ENCODE measurements at regions not wholly inside any gene's neighbourhood (a gene's known extent, or its start where the extent isn't known, plus 50 kb on each side); places are given as distances from the start of the nearest gene placed in this dataset.

- H3K27ac Mint-ChIP-seq, result no peak overlapping the region
- no peak overlapping the region for H3K4me3 Mint-ChIP-seq
- no peaks in the 10 kb centered on the region for H3K9me3 Mint-ChIP-seq
- no peaks in the 10 kb centered on the region for H3K4me1 ChIP-seq (ENCODE audit: insufficient read depth, low read length)
- no peaks in the 10 kb centered on the region for H3K9me3 ChIP-seq (ENCODE audit: control insufficient read depth in 1 of 2, low read length in 2 of 2)
- CTCF ChIA-PET (ENCODE audit: partially characterized antibody), result interaction anchor here (1.1 to 4.1 kb wide), 6 partner anchors 10 to 1272 kb away, joined by 3 to 28 read pairs (median 8); no protein-coding TSS in a partner anchor
- H3K36me3 ChIP-seq (ENCODE audit: insufficient read depth, low read length), result no peaks in the 10 kb centered on the region
- peaks cover 0 to 3% of the 10 kb centered on the region in 2 donors for H3K27me3 Mint-ChIP-seq
- no peaks in the 10 kb centered on the region for H3K27me3 ChIP-seq (ENCODE audit: insufficient read depth, low read length)
- H3K27ac ChIP-seq (ENCODE audit: low read depth, low read length), result no peak overlapping the region
- no peaks in the 10 kb centered on the region for H3K36me3 Mint-ChIP-seq
- intact Hi-C loops (cut with micrococcal nuclease), result no loop called here
- DNase-seq, result no peak
- no peak overlapping the region for H3K4me3 ChIP-seq (ENCODE audit: low read length in 2 of 2)
- POLR2A ChIA-PET (ENCODE audit: partially characterized antibody), result no interaction called here
- no peaks in the 10 kb centered on the region for H3K4me1 Mint-ChIP-seq
These were observed 288.6 kb upstream of the DAB2 start for GRCh38 chr5:39713250-39713916.

- no peaks in the 10 kb centered on the region for H3K4me1 ChIP-seq (ENCODE audit: insufficient read depth, low read length)
- H3K27me3 Mint-ChIP-seq, result peaks cover 2 to 6% of the 10 kb centered on the region in 2 donors
- no peaks in the 10 kb centered on the region for H3K36me3 Mint-ChIP-seq
- no peaks in the 10 kb centered on the region for H3K4me1 Mint-ChIP-seq
- no peak overlapping the region for H3K4me3 Mint-ChIP-seq
- no peaks in the 10 kb centered on the region for H3K9me3 Mint-ChIP-seq
- POLR2A ChIA-PET (ENCODE audit: partially characterized antibody), result no interaction called here
- DNase-seq, result no peak
- H3K9me3 ChIP-seq (ENCODE audit: control insufficient read depth in 1 of 2, low read length in 2 of 2), result no peaks in the 10 kb centered on the region
- CTCF ChIA-PET (ENCODE audit: partially characterized antibody), result interaction anchor here (1.1 to 1.3 kb wide), 3 partner anchors 1017 to 1271 kb away, joined by 3 read pairs; no protein-coding TSS in a partner anchor
- H3K4me3 ChIP-seq (ENCODE audit: low read length in 2 of 2), result no peak overlapping the region
- no peak overlapping the region for H3K27ac Mint-ChIP-seq
- no peaks in the 10 kb centered on the region for H3K36me3 ChIP-seq (ENCODE audit: insufficient read depth, low read length)
- intact Hi-C loops (cut with micrococcal nuclease), result no loop called here
- no peak overlapping the region for H3K27ac ChIP-seq (ENCODE audit: low read depth, low read length)
- no peaks in the 10 kb centered on the region for H3K27me3 ChIP-seq (ENCODE audit: insufficient read depth, low read length)
These were observed 287.8 kb upstream of the DAB2 start for GRCh38 chr5:39712316-39713249.

DNA sequence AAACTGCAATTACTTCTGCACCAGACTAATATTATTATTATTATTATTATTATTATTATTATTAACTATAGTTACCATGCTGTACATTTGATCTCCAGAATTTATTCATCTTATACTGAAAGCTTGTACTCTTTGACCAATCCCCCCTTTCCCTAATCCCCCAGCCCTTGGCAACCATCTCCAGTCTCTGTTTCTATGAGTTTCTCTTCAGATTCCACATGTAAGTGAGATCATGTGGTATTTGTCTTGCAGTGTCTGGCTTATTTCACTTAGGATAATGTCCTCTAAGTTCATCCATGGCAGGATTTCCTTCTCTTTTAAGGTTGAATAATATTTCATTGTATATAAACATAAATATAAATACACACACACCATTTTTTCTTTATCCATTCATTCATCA, 287.0 kb upstream of the DAB2 start:
- Mint-ChIP-seq H3K27me3 (peaks cover 4 to 11% of the 10 kb centered on the region in 2 donors), H3K4me1 (no peaks in the 10 kb centered on the region), H3K4me3 (no peak overlapping the region), H3K36me3 (no peaks in the 10 kb centered on the region), H3K27ac (no peak overlapping the region), H3K9me3 (no peaks in the 10 kb centered on the region)
- no peaks in the 10 kb centered on the region for H3K36me3 ChIP-seq (ENCODE audit: insufficient read depth, low read length)
- H3K4me1 ChIP-seq (ENCODE audit: insufficient read depth, low read length), result no peaks in the 10 kb centered on the region
- POLR2A ChIA-PET (ENCODE audit: partially characterized antibody), result no interaction called here
- intact Hi-C loops (cut with micrococcal nuclease), result no loop called here
- H3K4me3 ChIP-seq (ENCODE audit: low read length in 2 of 2), result no peak overlapping the region
- no peak for DNase-seq
- CTCF ChIA-PET (ENCODE audit: partially characterized antibody), result interaction anchor here (1.0 to 1.3 kb wide), 4 partner anchors 11 to 1512 kb away, joined by 3 to 4 read pairs (median 3); no protein-coding TSS in a partner anchor
- no peaks in the 10 kb centered on the region for H3K27me3 ChIP-seq (ENCODE audit: insufficient read depth, low read length)
- H3K27ac ChIP-seq (ENCODE audit: low read depth, low read length), result no peak overlapping the region
- H3K9me3 ChIP-seq (ENCODE audit: control insufficient read depth in 1 of 2, low read length in 2 of 2), result no peaks in the 10 kb centered on the region

GRCh38 chr5:39709032-39709431, 284.3 kb upstream of the DAB2 start:
- Mint-ChIP-seq H3K4me1 (no peaks in the 10 kb centered on the region), H3K36me3 (no peaks in the 10 kb centered on the region), H3K4me3 (no peak overlapping the region), H3K27me3 (peaks cover 4 to 13% of the 10 kb centered on the region in 2 donors), H3K9me3 (no peaks in the 10 kb centered on the region), H3K27ac (no peak overlapping the region)
- Histone ChIP-seq H3K4me3 (ENCODE audit: low read length in 2 of 2) (no peak overlapping the region), H3K27me3 (ENCODE audit: insufficient read depth, low read length) (no peaks in the 10 kb centered on the region), H3K9me3 (ENCODE audit: control insufficient read depth in 1 of 2, low read length in 2 of 2) (no peaks in the 10 kb centered on the region), H3K36me3 (ENCODE audit: insufficient read depth, low read length) (no peaks in the 10 kb centered on the region), H3K27ac (ENCODE audit: low read depth, low read length) (no peak overlapping the region), H3K4me1 (ENCODE audit: insufficient read depth, low read length) (no peaks in the 10 kb centered on the region)
- POLR2A ChIA-PET (ENCODE audit: partially characterized antibody), result no interaction called here
- intact Hi-C loops (cut with micrococcal nuclease), result no loop called here
- no peak for DNase-seq
- CTCF ChIA-PET (ENCODE audit: partially characterized antibody), result no interaction called here

GRCh38 chr5:39702928-39703327, 278.1 kb upstream of the DAB2 start:
- H3K36me3 Mint-ChIP-seq, result no peaks in the 10 kb centered on the region
- intact Hi-C loops (cut with micrococcal nuclease), result no loop called here
- H3K9me3 ChIP-seq (ENCODE audit: control insufficient read depth in 1 of 2, low read length in 2 of 2), result no peaks in the 10 kb centered on the region
- H3K4me1 ChIP-seq (ENCODE audit: insufficient read depth, low read length), result no peaks in the 10 kb centered on the region
- H3K4me3 Mint-ChIP-seq, result no peak overlapping the region
- H3K27ac ChIP-seq (ENCODE audit: low read depth, low read length), result no peak overlapping the region
- CTCF ChIA-PET (ENCODE audit: partially characterized antibody), result no interaction called here
- POLR2A ChIA-PET (ENCODE audit: partially characterized antibody), result no interaction called here
- H3K4me3 ChIP-seq (ENCODE audit: low read length in 2 of 2), result no peak overlapping the region
- no peaks in the 10 kb centered on the region for H3K27me3 ChIP-seq (ENCODE audit: insufficient read depth, low read length)
- no peaks in the 10 kb centered on the region for H3K36me3 ChIP-seq (ENCODE audit: insufficient read depth, low read length)
- no peak overlapping the region for H3K27ac Mint-ChIP-seq
- H3K4me1 Mint-ChIP-seq, result no peaks in the 10 kb centered on the region
- H3K27me3 Mint-ChIP-seq, result peaks cover 8 to 10% of the 10 kb centered on the region in 2 donors
- no peak for DNase-seq
- H3K9me3 Mint-ChIP-seq, result no peaks in the 10 kb centered on the region

- ChIA-PET CTCF (ENCODE audit: partially characterized antibody) (interaction anchor here (1.1 to 2.8 kb wide), 2 partner anchors 11 to 14 kb away, joined by 4 to 9 read pairs; no protein-coding TSS in a partner anchor), POLR2A (ENCODE audit: partially characterized antibody) (no interaction called here)
- H3K27me3 Mint-ChIP-seq, result peaks cover 2 to 5% of the 10 kb centered on the region in 2 donors
- H3K4me1 Mint-ChIP-seq, result no peaks in the 10 kb centered on the region
- no peaks in the 10 kb centered on the region for H3K4me1 ChIP-seq (ENCODE audit: insufficient read depth, low read length)
- no peak overlapping the region for H3K4me3 ChIP-seq (ENCODE audit: low read length in 2 of 2)
- no peak overlapping the region for H3K4me3 Mint-ChIP-seq
- no peak overlapping the region for H3K27ac Mint-ChIP-seq
- no peaks in the 10 kb centered on the region for H3K36me3 Mint-ChIP-seq
- no peaks in the 10 kb centered on the region for H3K36me3 ChIP-seq (ENCODE audit: insufficient read depth, low read length)
- DNase-seq, result no peak
- no peak overlapping the region for H3K27ac ChIP-seq (ENCODE audit: low read depth, low read length)
- H3K27me3 ChIP-seq (ENCODE audit: insufficient read depth, low read length), result no peaks in the 10 kb centered on the region
- no peaks in the 10 kb centered on the region for H3K9me3 Mint-ChIP-seq
- no peaks in the 10 kb centered on the region for H3K9me3 ChIP-seq (ENCODE audit: control insufficient read depth in 1 of 2, low read length in 2 of 2)
- intact Hi-C loops (cut with micrococcal nuclease), result no loop called here
These were observed 275.7 kb upstream of the DAB2 start for GRCh38 chr5:39700523-39700922.

- Mint-ChIP-seq H3K36me3 (no peaks in the 10 kb centered on the region), H3K27ac (no peak overlapping the region), H3K27me3 (peaks cover 3 to 9% of the 10 kb centered on the region in 2 donors), H3K4me3 (no peak overlapping the region), H3K4me1 (no peaks in the 10 kb centered on the region), H3K9me3 (no peaks in the 10 kb centered on the region)
- Histone ChIP-seq H3K27ac (ENCODE audit: low read depth, low read length) (no peak overlapping the region), H3K9me3 (ENCODE audit: control insufficient read depth in 1 of 2, low read length in 2 of 2) (no peaks in the 10 kb centered on the region), H3K4me1 (ENCODE audit: insufficient read depth, low read length) (no peaks in the 10 kb centered on the region), H3K36me3 (ENCODE audit: insufficient read depth, low read length) (no peaks in the 10 kb centered on the region), H3K4me3 (ENCODE audit: low read length in 2 of 2) (no peak overlapping the region), H3K27me3 (ENCODE audit: insufficient read depth, low read length) (no peaks in the 10 kb centered on the region)
- ChIA-PET POLR2A (ENCODE audit: partially characterized antibody) (no interaction called here), CTCF (ENCODE audit: partially characterized antibody) (no interaction called here)
- intact Hi-C loops (cut with micrococcal nuclease), result no loop called here
- no peak for DNase-seq
These were observed 274.2 kb upstream of the DAB2 start for GRCh38 chr5:39698838-39699560.
